GM23248 (cell line): ENCODE measurements at regions not wholly inside any gene's neighbourhood (a gene's known extent, or its start where the extent isn't known, plus 50 kb on each side); places are given as distances from the start of the nearest gene placed in this dataset.

Source experiments
- EZH2 ChIP-seq: fragments of 200-600 bp; sonication (generic); IDR thresholded peaks from 2 replicates; pipeline ENCODE4 v1.6.1; 2018; ENCODE audit warnings: antibody characterized with exemption, mild to moderate bottlenecking; ENCODE audit not compliant: insufficient read depth, poor library complexity, severe bottlenecking
- EZH2phosphoT487 ChIP-seq: fragments of 200-600 bp; sonication (generic); IDR thresholded peaks from 2 replicates; pipeline ENCODE4 v1.6.1; 2018; ENCODE audit warnings: antibody characterized with exemption, moderate library complexity, mild to moderate bottlenecking, low read depth; ENCODE audit not compliant: insufficient read depth

DNA sequence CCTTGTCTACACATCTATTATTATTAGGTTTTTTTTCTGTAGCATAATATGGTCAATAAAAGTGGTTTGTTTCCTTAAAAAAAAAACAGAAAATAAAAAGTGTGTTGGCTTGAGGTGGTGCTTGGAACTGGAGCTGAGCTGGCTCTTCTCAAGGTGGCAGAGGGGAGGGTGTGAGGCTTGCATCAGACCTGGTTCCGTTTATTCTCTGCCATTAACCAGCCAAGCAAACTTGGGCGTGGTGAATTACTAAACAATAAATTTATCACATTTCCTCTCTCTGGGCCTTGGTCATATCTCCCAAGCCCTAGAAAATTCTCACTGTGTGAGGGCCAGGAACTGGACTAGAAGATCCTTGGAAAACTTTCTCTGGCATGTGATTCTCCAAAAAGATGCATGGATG, 427.5 kb upstream of the MKI67 start:
- TF ChIP-seq EZH2phosphoT487 (no peak), EZH2 (no peak)
